ENCODE measurements at regions not wholly inside any gene's neighbourhood (a gene's known extent, or its start where the extent isn't known, plus 50 kb on each side); places are given as distances from the start of the nearest gene placed in this dataset.

DNA sequence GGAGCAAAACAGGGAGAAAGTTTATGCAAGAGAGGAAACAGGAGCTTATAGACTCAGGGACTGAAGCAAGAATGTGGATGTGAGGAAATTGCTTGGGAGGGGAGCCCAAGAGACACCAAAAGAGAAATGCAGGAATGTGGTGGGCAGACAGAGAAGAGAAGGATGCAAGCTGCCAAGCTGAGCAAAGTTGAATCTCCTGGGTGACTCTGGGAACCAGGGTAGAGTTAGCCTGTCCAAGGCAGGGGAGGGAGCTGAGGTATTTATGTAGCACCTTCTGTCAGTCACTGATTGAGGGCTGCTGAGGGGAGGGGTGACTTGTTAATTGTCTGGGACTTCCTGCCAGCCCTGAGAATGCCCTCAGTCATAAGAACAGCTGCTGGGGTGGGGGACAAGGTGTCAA is 464.3 kb downstream of the NBAS start:
- no peak for DNase-seq (ENCODE audit: low spot score)
- TF ChIP-seq, protein P1, sequence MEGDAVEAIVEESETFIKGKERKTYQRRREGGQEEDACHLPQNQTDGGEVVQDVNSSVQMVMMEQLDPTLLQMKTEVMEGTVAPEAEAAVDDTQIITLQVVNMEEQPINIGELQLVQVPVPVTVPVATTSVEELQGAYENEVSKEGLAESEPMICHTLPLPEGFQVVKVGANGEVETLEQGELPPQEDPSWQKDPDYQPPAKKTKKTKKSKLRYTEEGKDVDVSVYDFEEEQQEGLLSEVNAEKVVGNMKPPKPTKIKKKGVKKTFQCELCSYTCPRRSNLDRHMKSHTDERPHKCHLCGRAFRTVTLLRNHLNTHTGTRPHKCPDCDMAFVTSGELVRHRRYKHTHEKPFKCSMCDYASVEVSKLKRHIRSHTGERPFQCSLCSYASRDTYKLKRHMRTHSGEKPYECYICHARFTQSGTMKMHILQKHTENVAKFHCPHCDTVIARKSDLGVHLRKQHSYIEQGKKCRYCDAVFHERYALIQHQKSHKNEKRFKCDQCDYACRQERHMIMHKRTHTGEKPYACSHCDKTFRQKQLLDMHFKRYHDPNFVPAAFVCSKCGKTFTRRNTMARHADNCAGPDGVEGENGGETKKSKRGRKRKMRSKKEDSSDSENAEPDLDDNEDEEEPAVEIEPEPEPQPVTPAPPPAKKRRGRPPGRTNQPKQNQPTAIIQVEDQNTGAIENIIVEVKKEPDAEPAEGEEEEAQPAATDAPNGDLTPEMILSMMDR (IDR thresholded peaks at IDR 0.05; ENCODE audit: borderline replicate concordance, control extremely low read depth, extremely low read depth, insufficient read depth, missing control alignments): no peak
- in situ Hi-C loops (cut with MboI; ENCODE audit: low sequenced_read_pairs, unreplicated experiment): no loop called here

DNA sequence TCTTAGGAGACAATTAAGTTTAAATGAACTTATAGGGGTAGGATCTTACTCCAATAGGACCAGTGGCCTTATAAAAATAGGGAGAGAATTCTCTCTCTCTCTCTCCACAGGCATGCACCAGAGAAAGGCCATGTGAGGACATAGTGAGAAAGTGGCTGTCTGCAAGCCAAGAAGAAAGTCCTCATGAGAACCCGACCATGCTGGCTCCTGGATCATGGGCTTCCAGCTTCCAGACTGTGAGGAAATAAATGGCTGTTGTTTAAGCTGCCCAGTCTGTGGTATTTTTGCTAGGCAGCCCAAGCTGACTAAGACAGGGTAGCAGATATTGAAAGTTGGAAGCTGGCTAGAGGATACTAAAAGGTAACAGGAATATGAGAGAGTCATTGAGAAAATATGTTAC is 454.0 kb downstream of the NBAS start:
- TF ChIP-seq, protein P1 (IDR thresholded peaks at IDR 0.05; ENCODE audit: borderline replicate concordance, control extremely low read depth, extremely low read depth, insufficient read depth, missing control alignments): no peak
- in situ Hi-C loops (cut with MboI; ENCODE audit: low sequenced_read_pairs, unreplicated experiment): no loop called here
- DNase-seq (ENCODE audit: low spot score): no peak

DNA sequence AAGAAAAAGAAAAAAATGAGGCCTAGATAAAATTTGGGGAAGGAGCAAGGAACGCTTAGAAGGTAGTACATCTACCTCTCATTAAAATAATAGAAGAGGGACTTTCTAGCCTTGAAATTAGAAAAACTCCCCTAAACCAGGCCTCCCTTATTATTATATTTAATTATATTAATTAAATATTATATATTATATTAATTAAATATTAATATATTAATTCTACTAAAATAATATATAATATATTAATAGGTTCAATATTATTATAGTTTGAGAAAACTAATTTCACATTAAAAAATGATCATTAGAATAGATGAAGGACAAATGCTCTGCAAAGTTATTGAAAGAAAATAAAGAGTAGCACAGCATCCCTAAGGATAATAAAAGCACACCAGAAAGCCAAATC is 449.4 kb downstream of the NBAS start:
- DNase-seq (ENCODE audit: low spot score): no peak
- in situ Hi-C loops (cut with MboI; ENCODE audit: low sequenced_read_pairs, unreplicated experiment): no loop called here
- TF ChIP-seq, protein P1 (IDR thresholded peaks at IDR 0.05; ENCODE audit: borderline replicate concordance, control extremely low read depth, extremely low read depth, insufficient read depth, missing control alignments): no peak

DNA sequence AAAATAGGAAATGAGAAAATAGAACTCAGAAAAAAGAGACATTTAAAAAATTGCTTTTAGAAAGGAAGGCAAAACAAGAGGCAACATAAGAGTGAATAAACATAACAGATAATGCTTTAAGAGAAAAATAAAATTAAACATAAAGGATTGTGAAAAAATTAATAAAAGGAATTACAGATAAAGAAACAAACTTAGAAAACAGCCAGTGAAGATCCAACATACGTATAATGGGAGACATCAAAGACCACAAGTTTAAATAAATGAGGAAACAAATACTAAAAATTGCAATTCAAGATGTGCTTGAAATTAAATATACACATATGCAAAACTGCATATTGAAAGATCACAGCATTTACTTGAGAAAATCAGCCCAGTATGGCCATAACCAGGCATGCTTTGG is 448.9 kb downstream of the NBAS start:
- TF ChIP-seq, protein P1 (IDR thresholded peaks at IDR 0.05; ENCODE audit: borderline replicate concordance, control extremely low read depth, extremely low read depth, insufficient read depth, missing control alignments): no peak
- in situ Hi-C loops (cut with MboI; ENCODE audit: low sequenced_read_pairs, unreplicated experiment): no loop called here
- DNase-seq (ENCODE audit: low spot score): no peak

DNA sequence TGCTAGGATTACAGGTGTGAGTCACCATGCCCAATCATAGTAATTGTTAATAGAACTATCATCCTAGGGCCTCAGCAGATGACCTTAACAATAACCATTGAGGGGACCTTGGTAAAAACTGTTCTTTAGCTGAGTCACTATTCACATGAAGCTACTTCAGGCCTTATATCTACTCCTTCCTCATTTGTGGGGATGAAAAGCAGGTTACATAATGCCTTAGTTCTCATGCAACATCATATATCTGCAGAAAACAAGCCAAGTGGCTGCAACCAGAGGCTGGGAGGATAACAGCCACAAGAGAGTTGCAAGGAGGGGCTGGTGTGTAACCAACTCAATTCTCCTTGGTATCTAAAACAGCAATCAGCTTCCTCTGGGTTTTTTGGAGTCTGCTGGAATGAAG is 445.4 kb downstream of the NBAS start:
- in situ Hi-C loops (cut with MboI; ENCODE audit: low sequenced_read_pairs, unreplicated experiment): no loop called here
- no peak for DNase-seq (ENCODE audit: low spot score)
- TF ChIP-seq, protein P1 (IDR thresholded peaks at IDR 0.05; ENCODE audit: borderline replicate concordance, control extremely low read depth, extremely low read depth, insufficient read depth, missing control alignments): no peak

DNA sequence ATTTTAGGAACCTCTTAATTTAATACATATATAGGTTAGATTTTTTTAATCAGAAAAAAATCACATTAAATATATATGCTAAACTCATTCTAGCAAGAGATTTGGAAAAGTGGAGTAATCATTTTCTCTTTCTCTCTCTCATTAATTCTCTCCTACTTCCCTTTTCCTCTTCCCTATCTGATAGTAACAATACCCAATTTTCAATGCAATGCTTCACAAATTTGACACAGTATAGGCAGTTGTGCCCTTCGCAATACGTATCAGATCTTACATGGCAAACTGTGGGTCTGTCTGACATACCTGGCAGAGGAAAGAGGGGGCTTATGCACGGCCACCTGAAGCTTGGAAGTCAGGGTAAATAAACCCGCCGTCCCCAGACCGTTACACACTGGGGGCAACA is 444.3 kb downstream of the NBAS start:
- DNase-seq (ENCODE audit: low spot score): no peak
- in situ Hi-C loops (cut with MboI; ENCODE audit: low sequenced_read_pairs, unreplicated experiment): no loop called here
- TF ChIP-seq, protein P1 (IDR thresholded peaks at IDR 0.05; ENCODE audit: borderline replicate concordance, control extremely low read depth, extremely low read depth, insufficient read depth, missing control alignments): no peak
